RCC 7860 (cell line): ENCODE measurements at regions not wholly inside any gene's neighbourhood (a gene's known extent, or its start where the extent isn't known, plus 50 kb on each side); places are given as distances from the start of the nearest gene placed in this dataset.
A peak's percentile ranks its signal among the peaks of the same experiment; 100 is the strongest.
"Not testable (repeated sequence)": the region's sequence is repeated elsewhere in the genome, so short reads cannot be mapped to it uniquely, and the experiment has no call there.

Experiments
- DNase-seq: peaks from one replicate; pipeline ENCODE4 v3.0.0-alpha.2; 2015; ENCODE audit warnings: low spot score
- FAIRE-seq: peaks from 2 replicates; lab custom pipeline; 2012; peaks lifted over from hg19 to GRCh38; lab: Jason Lieb, UNC

DNA sequence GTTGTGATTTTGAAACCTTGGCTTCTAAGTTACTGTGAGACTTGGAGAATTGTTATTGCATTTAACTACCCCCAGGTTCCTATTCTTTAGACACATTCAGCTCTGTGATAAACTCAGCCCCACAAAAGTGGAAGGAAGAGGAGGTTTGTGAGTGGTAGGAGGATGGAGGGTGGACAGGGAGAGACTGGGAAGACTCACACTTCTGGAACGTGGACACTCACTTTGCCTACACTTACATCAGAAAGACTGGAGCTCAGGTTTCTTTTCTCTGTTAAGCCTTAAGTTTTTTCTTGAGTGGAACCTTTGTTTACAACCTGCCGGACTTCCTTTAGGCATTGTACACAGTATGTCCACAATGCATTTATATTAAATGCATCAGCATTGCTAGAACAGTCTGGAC lies 99.0 kb downstream of the AREG start:
- FAIRE-seq = peak; percentile 67
- DNase-seq = peak; percentile 61

DNA sequence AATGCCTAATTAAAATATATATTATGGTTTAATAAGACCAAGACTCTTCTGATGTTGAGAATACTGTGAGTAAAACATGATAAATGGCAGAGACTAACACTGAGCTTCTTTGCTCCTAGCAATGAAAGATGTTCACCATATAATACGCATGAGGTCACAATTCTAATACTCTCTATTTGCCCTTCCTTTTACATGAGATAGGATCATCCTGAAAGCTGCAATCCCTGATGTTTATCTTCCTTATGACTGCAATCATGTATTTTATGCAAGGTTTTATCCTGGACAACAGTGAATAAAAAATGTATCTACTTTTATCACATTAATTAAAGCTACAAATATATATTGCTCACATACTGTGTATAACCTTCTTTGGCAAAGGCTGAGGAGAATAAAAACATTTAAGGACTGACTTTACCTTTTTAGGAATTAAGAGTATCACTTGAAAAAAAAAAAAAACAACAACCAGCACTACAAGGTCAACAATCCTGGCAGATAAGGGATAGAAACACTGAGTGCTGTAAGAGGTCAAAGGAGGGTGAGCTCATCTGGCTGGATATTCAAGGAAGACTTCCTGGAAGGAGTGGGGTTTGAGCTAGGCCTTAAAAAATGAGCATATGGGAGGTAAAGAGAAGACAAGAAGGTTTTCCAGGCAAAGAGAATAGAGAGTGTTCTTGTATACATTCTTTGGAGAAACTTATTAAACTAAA lies 99.9 kb downstream of the AREG start:
- FAIRE-seq (peak; percentile 26), DNase-seq (peak; percentile 39)

DNA sequence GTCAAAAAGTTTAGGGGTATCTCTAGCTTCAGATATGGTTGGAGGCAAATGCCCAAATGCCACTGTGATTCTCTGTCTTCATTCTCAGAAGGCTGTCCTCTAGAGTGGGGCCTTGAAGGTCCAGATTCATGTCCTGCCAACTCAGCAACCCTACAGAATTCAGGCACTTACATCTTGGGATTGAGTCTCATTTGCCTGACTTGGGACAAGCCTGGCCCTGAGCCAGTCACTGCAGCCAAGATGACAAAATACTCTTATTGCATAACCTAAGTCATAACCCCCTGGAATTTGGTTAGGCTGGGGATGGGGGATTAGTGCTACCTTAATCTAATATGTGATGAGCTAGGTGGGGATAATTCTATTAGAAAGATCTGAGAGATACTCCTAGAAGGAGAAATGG lies 100.5 kb downstream of the AREG start:
- FAIRE-seq (peak; percentile 15), DNase-seq (peak; percentile 42)

DNA sequence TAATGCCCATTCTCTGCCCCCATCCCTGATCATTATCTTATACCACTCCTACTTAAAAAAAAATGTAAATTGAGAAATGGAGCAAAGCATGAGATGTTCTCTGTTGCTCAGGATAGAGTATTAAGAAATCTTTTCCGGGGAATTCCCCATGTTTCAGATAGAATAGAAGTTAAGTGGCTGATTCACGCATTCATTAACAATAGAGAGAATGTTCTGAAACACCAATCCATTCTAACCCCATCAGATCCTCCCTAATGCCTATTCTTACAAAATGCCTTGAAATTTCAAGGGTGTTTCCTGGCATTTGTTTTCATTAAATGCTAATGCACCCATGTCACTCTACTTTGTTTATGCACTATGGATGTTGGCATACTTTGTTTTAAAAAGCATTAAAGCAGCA lies 101.1 kb downstream of the AREG start:
- peak; percentile 91 for FAIRE-seq
- peak; percentile 58 for DNase-seq

DNA sequence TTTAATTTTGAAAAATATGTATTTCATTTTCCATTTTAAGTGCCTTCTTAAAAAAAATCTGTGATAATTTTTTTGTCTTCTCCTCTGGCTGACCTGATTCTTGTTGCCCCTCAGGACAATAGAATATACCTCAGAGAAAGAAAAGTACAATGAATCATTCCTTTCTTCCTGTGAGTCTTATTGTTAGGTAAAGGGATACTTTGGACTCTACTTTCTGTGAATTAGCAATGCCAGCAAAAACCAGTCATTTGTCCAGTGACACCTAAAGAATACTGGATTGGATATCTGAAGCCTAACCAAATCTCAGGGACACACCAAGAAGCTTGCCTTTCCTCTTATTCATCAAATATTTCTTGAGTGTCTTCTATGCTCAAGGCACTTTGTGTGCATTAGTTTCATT lies 102.1 kb downstream of the AREG start:
- FAIRE-seq = peak; percentile 82
- DNase-seq = peak; percentile 50

DNA sequence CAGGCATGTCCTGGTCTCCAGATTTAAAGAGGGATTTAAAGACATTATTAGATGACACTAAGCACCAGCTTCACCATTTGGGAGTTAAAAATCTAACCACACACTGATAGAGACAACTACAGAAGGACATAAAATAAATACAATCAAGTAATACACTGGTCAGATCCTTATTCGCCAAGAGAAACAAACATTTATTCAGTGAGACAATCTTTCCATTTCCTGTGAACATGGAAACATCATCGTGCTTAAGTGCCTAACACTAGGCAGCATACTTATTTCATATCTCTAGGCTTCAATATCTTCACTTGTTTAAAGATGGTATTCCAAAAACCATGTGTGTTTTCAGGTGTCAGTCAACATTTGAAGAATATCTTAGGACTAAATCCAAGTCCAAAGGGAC lies 103.6 kb downstream of the AREG start:
- FAIRE-seq = no peak

DNA sequence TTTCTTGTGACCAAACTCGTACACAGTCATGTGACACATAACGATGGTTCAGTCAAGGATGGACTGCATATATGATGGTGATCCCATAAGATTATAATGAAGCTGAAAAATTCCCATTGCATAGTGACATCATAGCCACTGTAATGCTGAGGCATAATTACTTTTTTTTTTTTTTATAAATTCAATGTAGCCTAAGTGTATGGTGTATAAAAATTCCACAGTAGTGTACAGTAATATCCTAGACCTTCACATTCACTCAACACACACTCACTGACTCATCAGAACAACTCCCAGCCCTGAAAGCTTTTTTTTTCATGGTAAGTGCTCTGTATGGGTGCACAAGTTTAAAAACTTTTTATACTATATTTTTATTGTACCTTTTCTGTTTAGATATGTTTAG lies 105.0 kb downstream of the AREG start:
- peak; percentile 67 for FAIRE-seq
- peak; percentile 38 for DNase-seq

More for the DNA sequence above, 103.6 kb downstream of the AREG start:
- DNase-seq = no peak

GRCh38 chr4:74555231-74555630 lies 110.3 kb downstream of the AREG start:
- DNase-seq (peak; percentile 76), FAIRE-seq (peak; percentile 80)

GRCh38 chr4:74555843-74556242 lies 110.9 kb downstream of the AREG start:
- FAIRE-seq (peak; percentile 66), DNase-seq (no peak)

DNA sequence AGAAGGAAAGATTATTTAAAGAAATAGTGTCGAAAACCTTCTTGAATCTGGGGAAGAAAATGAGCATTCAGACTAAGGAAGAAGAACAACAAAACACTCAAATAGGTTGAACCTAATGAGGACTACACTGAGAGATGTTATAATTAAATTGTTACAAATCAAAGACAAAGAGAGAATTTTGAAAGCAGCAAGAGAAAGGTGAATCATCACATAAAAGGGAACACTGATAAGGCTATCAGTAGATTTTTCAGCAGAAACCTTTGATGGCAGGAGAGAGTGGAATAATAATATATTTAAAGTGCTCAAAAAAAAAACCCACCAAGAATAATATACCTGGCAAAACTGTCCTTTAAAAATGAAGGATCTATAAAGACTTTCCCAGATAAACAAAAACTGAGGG lies 114.9 kb downstream of the AREG start:
- DNase-seq (no peak), FAIRE-seq (no peak)

DNA sequence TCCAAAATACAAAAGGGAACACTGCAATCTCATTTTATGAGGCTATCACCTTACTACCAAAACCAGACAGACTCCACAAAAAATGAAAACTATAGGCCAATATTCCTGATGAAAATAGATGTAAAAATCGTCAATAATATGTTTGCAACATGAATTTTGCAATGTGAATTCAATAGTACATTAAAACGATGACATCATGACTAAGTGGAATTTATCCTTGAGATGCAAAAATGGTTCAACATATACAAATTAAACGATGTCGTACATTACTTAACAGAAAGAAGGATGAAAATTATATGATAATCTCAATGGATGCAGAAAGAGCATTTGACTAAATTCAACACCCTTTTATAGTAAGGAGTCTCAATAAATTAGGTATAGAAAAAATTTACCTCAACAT lies 123.0 kb downstream of the AREG start:
- DNase-seq (no peak), FAIRE-seq (no peak)

GRCh38 chr4:74570095-74570494 lies 125.2 kb downstream of the AREG start:
- FAIRE-seq (no peak), DNase-seq (no peak)

DNA sequence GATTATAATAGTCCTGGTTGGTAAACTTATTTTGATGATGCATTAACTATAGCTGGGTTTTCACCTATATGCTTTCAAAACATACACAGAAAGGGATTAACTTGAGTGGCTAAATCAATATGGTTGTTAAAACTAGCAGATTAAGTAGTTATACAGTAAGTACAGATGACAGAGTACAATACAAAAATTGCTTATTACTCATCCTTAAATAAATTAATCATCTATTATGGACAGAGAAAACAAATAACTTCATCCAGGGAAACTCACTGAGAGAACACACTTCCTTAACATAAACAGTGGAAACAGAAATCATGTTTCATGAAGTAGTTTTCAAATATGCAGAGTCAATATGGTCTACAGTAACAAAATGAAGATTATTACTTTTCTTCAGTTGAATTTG lies 133.4 kb downstream of the AREG start:
- DNase-seq = no peak

DNA sequence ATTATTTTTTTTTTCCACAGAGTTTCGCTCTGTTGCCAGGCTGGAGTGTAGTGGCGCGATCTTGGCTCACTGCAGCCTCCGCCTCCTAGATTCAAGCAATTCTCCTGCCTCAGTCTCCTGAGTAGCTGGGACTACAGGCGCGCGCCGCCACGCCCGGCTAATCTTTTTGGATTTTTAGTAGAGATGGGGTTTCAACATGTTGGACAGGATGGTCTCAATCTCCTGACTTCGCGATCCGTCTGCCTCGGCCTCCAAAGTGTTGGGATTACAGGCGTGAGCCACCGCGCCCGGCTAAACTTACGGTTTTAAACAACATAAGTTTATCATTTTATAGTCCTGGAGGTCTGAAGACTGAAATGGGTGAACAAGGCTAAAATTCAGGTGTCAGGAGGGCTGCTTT lies 133.9 kb downstream of the AREG start:
- not testable (repeated sequence) for FAIRE-seq, DNase-seq

More for the DNA sequence above, 133.4 kb downstream of the AREG start:
- FAIRE-seq = no peak

DNA sequence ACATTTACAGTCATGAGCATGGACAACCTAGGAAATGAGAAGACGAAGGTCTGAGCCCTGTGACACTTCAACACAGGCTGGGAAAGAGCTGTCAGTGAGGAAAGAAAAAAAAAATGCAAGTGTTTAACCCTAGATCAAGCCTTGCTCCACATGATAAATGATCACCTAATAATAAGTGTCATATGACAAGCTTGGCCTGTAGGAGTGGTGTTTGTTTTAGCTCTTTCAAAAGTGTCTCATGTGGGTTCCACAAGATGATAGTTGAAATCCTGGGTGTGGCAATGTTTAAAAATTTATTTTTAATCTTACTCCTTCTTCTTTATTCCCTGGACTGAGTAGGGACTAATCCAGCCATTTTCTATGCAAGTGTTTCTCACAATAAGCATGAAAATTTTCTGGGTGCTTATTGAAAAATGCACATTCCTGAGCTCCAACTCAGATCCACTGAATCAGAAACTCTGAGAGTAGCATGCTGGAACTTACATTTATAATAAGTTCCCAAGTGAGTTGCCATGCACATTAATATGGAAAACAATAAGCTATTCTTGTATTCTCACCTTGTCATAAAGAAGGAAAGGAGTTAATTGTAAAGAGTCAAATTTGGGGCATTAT lies 138.3 kb downstream of the AREG start:
- no peak for DNase-seq
- no peak for FAIRE-seq

DNA sequence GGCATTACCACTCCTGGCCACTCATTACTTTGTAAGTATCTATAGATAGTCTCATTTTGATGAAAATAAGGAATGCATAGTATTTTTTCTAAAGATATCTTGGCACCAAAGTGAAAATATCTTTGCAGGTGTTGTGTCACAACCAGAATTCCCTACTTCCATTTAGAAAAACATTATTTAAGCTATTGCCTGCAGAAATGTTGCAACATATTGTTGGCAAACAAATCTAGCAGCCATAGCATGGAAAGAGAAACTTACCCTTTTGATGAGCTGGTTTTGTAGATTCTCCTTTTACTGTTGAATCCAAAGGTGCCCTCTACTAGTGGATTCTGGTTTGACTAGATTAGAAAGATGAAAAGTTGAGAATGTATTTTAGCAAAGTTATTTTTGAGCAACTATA lies 138.8 kb downstream of the AREG start:
- no peak for FAIRE-seq

GRCh38 chr4:74588350-74588749 lies 143.4 kb downstream of the AREG start:
- no peak for DNase-seq
- FAIRE-seq = no peak

More for the DNA sequence above, 138.8 kb downstream of the AREG start:
- DNase-seq = no peak

DNA sequence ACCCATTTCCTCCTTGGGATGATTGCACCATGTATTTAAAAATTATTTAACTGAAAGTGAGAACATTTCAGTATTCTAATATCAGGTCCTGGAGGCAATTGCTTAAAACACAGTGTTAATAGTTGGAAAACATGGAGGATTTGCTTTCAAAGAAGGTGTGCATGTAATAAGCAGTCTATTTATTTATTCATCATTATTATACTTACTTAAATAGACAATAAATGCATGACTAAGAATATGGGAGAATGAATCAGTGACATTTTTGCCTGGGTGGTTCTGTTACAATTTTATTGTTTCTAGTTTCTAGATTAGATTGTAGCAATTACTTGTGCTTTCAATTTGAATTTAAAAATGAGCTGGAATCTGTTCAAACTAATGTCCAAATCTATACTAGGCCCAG lies 145.5 kb downstream of the AREG start:
- FAIRE-seq = no peak

DNA sequence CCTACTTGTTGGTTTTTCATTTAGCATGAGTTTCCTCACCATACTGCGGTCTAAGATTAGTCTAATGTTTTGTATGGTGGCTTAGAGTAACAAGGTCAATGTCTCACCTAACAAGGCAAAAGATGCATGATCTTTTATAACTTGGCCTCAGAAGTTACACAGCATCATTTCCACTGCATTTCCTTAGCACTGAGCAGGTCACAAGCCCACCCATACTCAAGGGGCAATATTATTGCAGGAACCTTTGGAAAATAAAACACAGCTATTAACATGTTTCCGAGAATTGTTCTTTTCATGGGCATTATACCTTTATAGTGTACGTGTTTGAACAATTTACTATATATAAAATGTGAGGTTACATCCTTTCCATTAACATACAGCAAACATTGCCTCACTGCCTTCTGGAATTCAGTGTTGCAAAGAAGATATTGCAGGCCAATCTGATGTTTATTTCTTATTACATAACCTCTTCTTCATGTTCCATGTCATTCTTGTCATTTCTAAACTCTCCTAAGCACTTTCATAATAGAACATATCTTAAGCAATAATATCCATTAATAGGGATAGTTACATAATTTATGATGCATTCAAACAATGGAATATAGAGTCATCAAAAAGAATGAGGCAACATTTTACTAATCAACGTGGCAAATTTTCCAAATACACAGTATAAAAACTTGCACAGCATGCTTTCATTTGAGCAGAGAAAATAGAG lies 153.8 kb downstream of the AREG start:
- no peak for FAIRE-seq
- DNase-seq = no peak

More for the DNA sequence above, 145.5 kb downstream of the AREG start:
- no peak for DNase-seq

DNA sequence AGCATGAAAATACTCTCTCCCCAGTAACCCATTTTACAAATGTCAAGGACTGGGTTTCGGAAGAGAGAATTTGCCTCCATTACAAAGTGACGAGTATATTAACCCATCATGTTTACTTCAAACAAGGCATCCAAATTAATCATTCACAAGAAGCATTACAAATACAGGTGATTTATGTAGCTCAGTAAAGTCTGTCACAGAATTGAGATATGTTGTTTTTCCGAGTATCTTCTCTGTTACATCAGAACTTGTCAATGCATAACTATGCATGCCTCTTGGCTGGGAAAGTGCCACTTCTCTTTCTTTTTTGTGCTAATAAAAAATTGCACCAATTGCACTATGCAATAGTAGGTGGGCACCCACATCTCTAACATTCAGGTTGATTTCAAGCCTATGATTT lies 158.2 kb downstream of the AREG start:
- FAIRE-seq (no peak), DNase-seq (no peak)

DNA sequence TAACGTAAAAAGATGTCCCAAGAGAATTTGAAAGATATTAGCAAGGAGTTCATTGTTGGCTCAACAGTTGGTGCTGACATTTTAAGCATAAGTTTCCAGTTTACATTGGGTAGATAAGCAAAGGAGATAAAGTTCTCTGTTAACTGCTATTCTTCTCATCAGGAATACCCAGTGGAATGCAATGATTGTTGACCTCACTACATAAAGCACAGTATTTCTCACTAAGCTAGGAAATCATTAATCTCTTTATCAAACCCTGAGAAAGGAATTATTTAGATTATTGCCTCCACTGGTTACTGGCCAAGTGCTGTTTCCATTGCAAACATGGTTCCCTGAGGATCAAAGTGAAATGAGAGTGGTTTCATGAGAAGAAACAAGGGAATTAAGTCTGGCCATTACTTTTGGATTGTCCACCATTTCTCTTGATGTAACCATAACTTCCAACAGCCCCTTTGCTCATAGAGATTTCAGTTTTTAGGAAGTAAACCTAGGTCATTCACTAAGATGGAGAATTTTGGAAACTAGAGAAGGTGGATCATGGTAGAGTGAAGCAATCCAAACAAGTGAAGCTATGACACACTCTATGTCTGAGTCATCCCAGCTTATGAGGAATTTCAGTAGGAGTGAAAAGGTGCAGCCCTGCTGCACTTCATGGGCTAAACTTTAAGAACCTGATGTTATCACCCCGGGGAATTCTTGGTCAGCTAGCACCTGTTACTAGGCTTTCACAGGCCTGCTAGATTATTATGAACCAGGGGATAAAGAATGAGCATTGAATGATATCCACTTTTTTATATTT lies 163.4 kb downstream of the AREG start:
- peak; percentile 16 for FAIRE-seq
- peak; percentile 46 for DNase-seq
